H9 (cell line): ENCODE measurements at regions not wholly inside any gene's neighbourhood (a gene's known extent, or its start where the extent isn't known, plus 50 kb on each side); places are given as distances from the start of the nearest gene placed in this dataset.

Experiments
- DNase-seq: peaks from one replicate; pipeline ENCODE4 v3.0.0-alpha.2; 2017
- H2AFZ ChIP-seq: one replicate; pipeline ENCODE4 v1.6.1; 2013; ENCODE audit warnings: mild to moderate bottlenecking, low read length, control low read depth, moderate library complexity
- H2AK5ac ChIP-seq: 2 replicates; pipeline ENCODE4 v1.6.1; 2013; ENCODE audit warnings: low read length, control low read depth, mixed read lengths; ENCODE audit not compliant: insufficient read length
- H2BK120ac ChIP-seq: one replicate; pipeline ENCODE4 v1.6.1; 2013; ENCODE audit warnings: low read depth, mild to moderate bottlenecking, low read length, control low read depth, inconsistent platforms; ENCODE audit not compliant: poor library complexity, severe bottlenecking
- H2BK12ac ChIP-seq: 2 replicates; pipeline ENCODE4 v1.6.1; 2013; ENCODE audit warnings: low read length, control low read depth, mixed read lengths, low read depth; ENCODE audit not compliant: insufficient read length
- H2BK15ac ChIP-seq: 2 replicates; pipeline ENCODE4 v1.6.1; 2013; ENCODE audit warnings: low read depth, low read length, control low read depth
- H2BK20ac ChIP-seq: one replicate; pipeline ENCODE4 v1.6.1; 2013; ENCODE audit warnings: low read depth, mild to moderate bottlenecking, low read length, control low read depth, inconsistent platforms; ENCODE audit not compliant: poor library complexity, severe bottlenecking
- H2BK5ac ChIP-seq: 2 replicates; pipeline ENCODE4 v1.6.1; 2013; ENCODE audit warnings: low read length, control low read depth, mixed read lengths; ENCODE audit not compliant: insufficient read length
- H3K14ac ChIP-seq: 2 replicates; pipeline ENCODE4 v1.6.1; 2013; ENCODE audit warnings: low read length, control low read depth; ENCODE audit not compliant: insufficient read depth
- H3K18ac ChIP-seq: 2 replicates; pipeline ENCODE4 v1.6.1; 2013; ENCODE audit warnings: low read depth, mild to moderate bottlenecking, mixed read lengths, low read length, control low read depth; ENCODE audit not compliant: insufficient read length
- H3K23ac ChIP-seq: 2 replicates; pipeline ENCODE4 v1.6.1; 2013; ENCODE audit warnings: low read length, control low read depth, mixed read lengths, low read depth; ENCODE audit not compliant: insufficient read length
- H3K23me2 ChIP-seq: 2 replicates; pipeline ENCODE4 v1.6.1; 2013; ENCODE audit warnings: low read depth, mild to moderate bottlenecking, mixed read lengths, low read length, control low read depth; ENCODE audit not compliant: insufficient read length, poor library complexity, severe bottlenecking
- H3K27ac ChIP-seq: 2 replicates; pipeline ENCODE4 v1.5.1; 2013; ENCODE audit warnings: low read length, control low read depth, mixed read lengths, low read depth; ENCODE audit not compliant: insufficient read length
- H3K27me3 ChIP-seq: 2 replicates; pipeline ENCODE4 v1.6.1; 2013; ENCODE audit warnings: low read length, control low read depth, inconsistent platforms; ENCODE audit not compliant: insufficient read depth
- H3K4ac ChIP-seq: 2 replicates; pipeline ENCODE4 v1.6.1; 2013; ENCODE audit warnings: low read depth, mild to moderate bottlenecking, control low read depth, inconsistent platforms, low read length, moderate library complexity
- H3K4me1 ChIP-seq: 2 replicates; pipeline ENCODE4 v1.6.1; 2013; ENCODE audit warnings: low read length, control low read depth, inconsistent platforms; ENCODE audit not compliant: insufficient read depth
- H3K4me2 ChIP-seq: 2 replicates; pipeline ENCODE4 v1.6.1; 2013; ENCODE audit warnings: low read length, control low read depth, mixed read lengths; ENCODE audit not compliant: insufficient read length, insufficient read depth
- H3K56ac ChIP-seq: 2 replicates; pipeline ENCODE4 v1.6.1; 2013; ENCODE audit warnings: low read depth, mild to moderate bottlenecking, mixed read lengths, low read length, control low read depth; ENCODE audit not compliant: insufficient read length
- H3K79me1 ChIP-seq: 2 replicates; pipeline ENCODE4 v1.6.1; 2013; ENCODE audit warnings: low read depth, mild to moderate bottlenecking, moderate library complexity, low read length, control low read depth, inconsistent platforms; ENCODE audit not compliant: insufficient read depth, poor library complexity, severe bottlenecking
- H3K79me2 ChIP-seq: 2 replicates; pipeline ENCODE4 v1.6.1; 2013; ENCODE audit warnings: low read length, control low read depth, inconsistent platforms; ENCODE audit not compliant: insufficient read depth
- H3K9ac ChIP-seq: 2 replicates; pipeline ENCODE4 v1.6.1; 2013; ENCODE audit warnings: low read length, control low read depth, mixed read lengths; ENCODE audit not compliant: insufficient read length; ENCODE audit errors: extremely low read depth
- H3K9me3 ChIP-seq: one replicate; pipeline ENCODE4 v1.6.1; 2013; ENCODE audit warnings: low read depth, low read length, inconsistent platforms; ENCODE audit not compliant: control insufficient read depth
- H3T11ph ChIP-seq: one replicate; pipeline ENCODE4 v1.6.1; 2013; ENCODE audit warnings: mild to moderate bottlenecking, low read length, control low read depth, inconsistent platforms
- H4K20me1 ChIP-seq: one replicate; pipeline ENCODE4 v1.6.1; 2013; ENCODE audit not compliant: control insufficient read depth, insufficient read length, insufficient read depth
- H4K5ac ChIP-seq: 2 replicates; pipeline ENCODE4 v1.6.1; 2013; ENCODE audit warnings: low read depth, mild to moderate bottlenecking, mixed read lengths, low read length, control low read depth; ENCODE audit not compliant: insufficient read length
- H4K8ac ChIP-seq: replicated peaks from 2 replicates; pipeline ENCODE4 v1.6.1; 2013; ENCODE audit warnings: low read length, control low read depth, mixed read lengths, low read depth; ENCODE audit not compliant: insufficient read length
- H4K91ac ChIP-seq: 2 replicates; pipeline ENCODE4 v1.6.1; 2013; ENCODE audit warnings: low read depth, mild to moderate bottlenecking, moderate library complexity, mixed read lengths, low read length, control low read depth; ENCODE audit not compliant: insufficient read length
- H3K27ac Mint-ChIP-seq, 3 experiments: 2 replicates in 2 of 3; 3 replicates in 1 of 3; pipeline ENCODE4 v1.8.0; 2020 to 2021; ENCODE audit warnings: mixed read lengths in 3 of 3, mild to moderate bottlenecking in 1 of 3, moderate library complexity in 1 of 3
- H3K27me3 Mint-ChIP-seq: 2 replicates; pipeline ENCODE4 v1.8.0; 2021; ENCODE audit warnings: low read depth, mild to moderate bottlenecking, moderate library complexity, mixed read lengths
- H3K36me3 Mint-ChIP-seq, 3 experiments: 2 replicates in 2 of 3; 3 replicates in 1 of 3; pipeline ENCODE4 v1.8.0; 2020 to 2021; ENCODE audit warnings: low read depth in 3 of 3, mixed read lengths in 3 of 3; ENCODE audit not compliant: insufficient read depth in 1 of 3
- H3K4me1 Mint-ChIP-seq, 2 experiments: 2 replicates each; pipeline ENCODE4 v1.8.0; 2020; ENCODE audit warnings: mixed read lengths in 2 of 2
- H3K4me3 Mint-ChIP-seq, 2 experiments: 2 replicates in 1 of 2; 3 replicates in 1 of 2; pipeline ENCODE4 v1.8.0; 2020 to 2021; ENCODE audit warnings: mild to moderate bottlenecking in 2 of 2, mixed read lengths in 2 of 2, moderate library complexity in 1 of 2
- H3K9me3 Mint-ChIP-seq, 2 experiments: 2 replicates in 1 of 2; 3 replicates in 1 of 2; pipeline ENCODE4 v1.8.0; 2020; ENCODE audit warnings: mild to moderate bottlenecking in 2 of 2, mixed read lengths in 2 of 2, moderate library complexity in 1 of 2
- CTCF ChIP-seq: fragments of 200-600 bp; sonication (generic); conservative IDR thresholded peaks from 3 replicates; pipeline ENCODE4 v1.8.0; 2021; ENCODE audit warnings: antibody characterized with exemption, mild to moderate bottlenecking
- WGBS: extraction: QIAGEN DNeasy Blood & Tissue Kit; methylation state at CpG from one replicate; pipeline ENCODE4 v1.1.7; 2013; ENCODE audit warnings: missing lambda C conversion rate, low lambda C conversion rate, mixed read lengths; ENCODE audit not compliant: insufficient read length; ENCODE audit errors: extremely low coverage; 5-methylcytosine and 5-hydroxymethylcytosine counted together

DNA sequence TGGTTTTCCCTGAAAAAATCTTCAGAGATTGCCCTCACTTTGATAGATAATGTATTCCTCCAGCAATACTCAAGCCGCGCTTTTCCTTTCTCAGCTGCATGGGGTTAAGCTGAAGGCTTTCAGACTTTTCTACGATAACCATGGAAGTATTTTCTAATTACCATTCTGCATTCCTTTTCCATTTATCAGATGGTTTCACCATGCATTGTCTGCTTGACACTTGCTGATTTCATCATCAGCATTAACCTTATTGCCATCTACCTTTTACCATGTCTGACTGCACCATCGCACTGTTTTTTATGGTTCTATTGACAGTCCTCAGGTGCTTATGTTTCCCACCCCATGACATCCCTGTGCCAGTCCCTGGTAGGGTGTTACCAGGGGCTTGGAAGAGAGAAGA is 91.6 kb downstream of the DMAC1 start:
- no peak overlapping the region for H3K4me2 ChIP-seq
- H3K4me1 Mint-ChIP-seq: no peaks in the 10 kb centered on the region
- H3K9me3 Mint-ChIP-seq: no peaks in the 10 kb centered on the region

More for the DNA sequence above, 91.6 kb downstream of the DMAC1 start:
- H3K27ac Mint-ChIP-seq: no peak overlapping the region
- H4K5ac ChIP-seq: no peak overlapping the region
- no peaks in the 10 kb centered on the region for H3K36me3 Mint-ChIP-seq
- no peak overlapping the region for H3K23ac ChIP-seq
- H3K4ac ChIP-seq: no peak overlapping the region
- H2BK20ac ChIP-seq: no peak overlapping the region
- H3K27me3 Mint-ChIP-seq: peaks cover 2% of the 10 kb centered on the region; the same call in 1 of the 2 replicates
- no peak overlapping the region for H2AK5ac ChIP-seq
- no peak overlapping the region for H4K8ac ChIP-seq
- H4K91ac ChIP-seq: no peak overlapping the region
- H2BK15ac ChIP-seq: no peak overlapping the region
- no peak overlapping the region for H3K9ac ChIP-seq
- no peak overlapping the region for H3K14ac ChIP-seq
- H3K18ac ChIP-seq: no peak overlapping the region
- no peaks in the 10 kb centered on the region for H3K4me1 ChIP-seq
- H2BK120ac ChIP-seq: no peak overlapping the region
- no peaks in the 10 kb centered on the region for H3K27me3 ChIP-seq
- WGBS: no CpG with 5 or more reads among the region's 4 CpGs
- no peaks in the 10 kb centered on the region for H3K23me2 ChIP-seq
- no peak overlapping the region for H3T11ph ChIP-seq
- H4K20me1 ChIP-seq: no peaks in the 10 kb centered on the region
- H2BK12ac ChIP-seq: no peak overlapping the region
- H3K9me3 ChIP-seq: no peaks in the 10 kb centered on the region
- H2BK5ac ChIP-seq: no peak overlapping the region
- no peak overlapping the region for H2AFZ ChIP-seq
- H3K79me2 ChIP-seq: no peaks in the 10 kb centered on the region
- no peak overlapping the region for H3K56ac ChIP-seq
- H3K4me3 Mint-ChIP-seq: no peak overlapping the region
- no peak for DNase-seq
- H3K79me1 ChIP-seq: no peaks in the 10 kb centered on the region
- no peak for TF ChIP-seq CTCF
- H3K27ac ChIP-seq: no peak overlapping the region
